ENCODE measurements at regions not wholly inside any gene's neighbourhood (a gene's known extent, or its start where the extent isn't known, plus 50 kb on each side); places are given as distances from the start of the nearest gene placed in this dataset.

GRCh38 chr10:36096576-36096975 is 454.5 kb upstream of the FZD8 start:
- no peak for DNase-seq (ENCODE audit: low read depth)
- H3K4me3 ChIP-seq (ENCODE audit: low read depth, low read length) = no peak overlapping the region
- TF ChIP-seq CTCF (IDR thresholded peaks at IDR 0.05; ENCODE audit: low read depth, low read length, missing control alignments) = no peak
- in situ Hi-C loops (cut with HindIII; ENCODE audit: low sequenced_read_pairs) = no loop called here

GRCh38 chr10:36094096-36094495 is 452.0 kb upstream of the FZD8 start:
- no peak for TF ChIP-seq CTCF (IDR thresholded peaks at IDR 0.05; ENCODE audit: low read depth, low read length, missing control alignments)
- in situ Hi-C loops (cut with HindIII; ENCODE audit: low sequenced_read_pairs) = no loop called here
- no peak overlapping the region for H3K4me3 ChIP-seq (ENCODE audit: low read depth, low read length)
- no peak for DNase-seq (ENCODE audit: low read depth)

- no peak overlapping the region for H3K4me3 ChIP-seq (ENCODE audit: low read depth, low read length)
- TF ChIP-seq CTCF (IDR thresholded peaks at IDR 0.05; ENCODE audit: low read depth, low read length, missing control alignments) = no peak
- in situ Hi-C loops (cut with HindIII; ENCODE audit: low sequenced_read_pairs) = no loop called here
- DNase-seq (ENCODE audit: low read depth) = no peak
Observed at GRCh38 chr10:36092116-36092515, 450.0 kb upstream of the FZD8 start.

GRCh38 chr10:36091007-36091406 is 448.9 kb upstream of the FZD8 start:
- TF ChIP-seq CTCF (IDR thresholded peaks at IDR 0.05; ENCODE audit: low read depth, low read length, missing control alignments) = no peak
- H3K4me3 ChIP-seq (ENCODE audit: low read depth, low read length) = no peak overlapping the region
- no peak for DNase-seq (ENCODE audit: low read depth)
- in situ Hi-C loops (cut with HindIII; ENCODE audit: low sequenced_read_pairs) = no loop called here

GRCh38 chr10:36089790-36090440 is 447.8 kb upstream of the FZD8 start:
- TF ChIP-seq CTCF (IDR thresholded peaks at IDR 0.05; ENCODE audit: low read depth, low read length, missing control alignments) = no peak
- in situ Hi-C loops (cut with HindIII; ENCODE audit: low sequenced_read_pairs) = no loop called here
- DNase-seq (ENCODE audit: low read depth) = no peak
- no peak overlapping the region for H3K4me3 ChIP-seq (ENCODE audit: low read depth, low read length)

GRCh38 chr10:36087006-36088005 is 445.2 kb upstream of the FZD8 start:
- no peak for DNase-seq (ENCODE audit: low read depth)
- in situ Hi-C loops (cut with HindIII; ENCODE audit: low sequenced_read_pairs) = no loop called here
- no peak for TF ChIP-seq CTCF (IDR thresholded peaks at IDR 0.05; ENCODE audit: low read depth, low read length, missing control alignments)
- H3K4me3 ChIP-seq (ENCODE audit: low read depth, low read length) = no peak overlapping the region

Measured in astrocyte of the cerebellum (primary cell).